ENCODE measurements at regions not wholly inside any gene's neighbourhood (a gene's known extent, or its start where the extent isn't known, plus 50 kb on each side); places are given as distances from the start of the nearest gene placed in this dataset.

DNA sequence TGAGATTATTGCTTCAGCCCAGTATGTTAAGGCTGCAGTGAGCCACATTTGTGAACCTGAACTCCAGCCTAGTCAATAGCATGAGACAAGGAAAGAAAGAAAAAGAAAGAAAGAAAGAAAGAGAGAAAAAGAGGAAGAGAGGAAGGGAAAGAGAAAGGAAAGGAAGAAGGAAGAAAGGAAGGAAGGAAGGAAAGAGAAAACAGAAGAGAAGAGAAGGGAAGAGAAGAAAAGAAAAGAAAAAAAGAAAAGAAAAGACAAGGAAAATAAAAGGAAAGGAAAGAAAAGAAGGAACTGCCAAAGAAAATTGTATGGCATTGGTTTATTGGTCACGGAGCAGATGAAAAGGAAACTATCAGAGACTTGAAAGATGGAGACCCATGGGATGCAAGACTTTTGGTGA, 1158.8 kb downstream of the OLFM4 start:
- TF ChIP-seq CTCF (IDR thresholded peaks at IDR 0.05) (no peak), POLR2AphosphoS5 (IDR thresholded peaks at IDR 0.05) (no peak), POLR2A (IDR thresholded peaks at IDR 0.05) (no peak)

Data from sigmoid colon (tissue), 4 donors.